K562 (cell line): ENCODE measurements at regions not wholly inside any gene's neighbourhood (a gene's known extent, or its start where the extent isn't known, plus 50 kb on each side); places are given as distances from the start of the nearest gene placed in this dataset.

Experiments used
- ILF3 ChIP-seq: fragments of 450-650 bp; IDR thresholded peaks from 2 replicates; pipeline ENCODE4 v1.6.1; 2018; ENCODE audit warnings: antibody characterized with exemption, mild to moderate bottlenecking, moderate library complexity, borderline replicate concordance
- MYC ChIP-seq, 2 experiments: fragments of 250-450 bp in 1 of 2; sonication (Bioruptor Pico) in 1 of 2; IDR thresholded peaks; 2 replicates each; pipeline versions ENCODE4 v1.5.1 to v1.6.1; 2012 to 2021; ENCODE audit warnings: low read depth in 2 of 2, borderline replicate concordance in 1 of 2, improper control_type of control experiment in 1 of 2, low read length in 1 of 2, mild to moderate bottlenecking in 1 of 2, moderate library complexity in 1 of 2
- RBM25 ChIP-seq: fragments of 200-400 bp; formaldehyde crosslinking; IDR thresholded peaks from 2 replicates; pipeline ENCODE4 v1.6.1; 2018; ENCODE audit warnings: low read length, low read depth, moderate library complexity; ENCODE audit not compliant: severe bottlenecking
- ZNF217 ChIP-seq: sonication (generic); formaldehyde crosslinking; IDR thresholded peaks from 2 replicates; pipeline ENCODE4 v1.8.0; 2022; ENCODE audit warnings: mild to moderate bottlenecking, missing genetic modification reagents
- TF ChIP-seq, protein P1 (sequence below): fragments of 450-650 bp; formaldehyde crosslinking; conservative IDR thresholded peaks from 2 replicates; pipeline ENCODE4 v1.4.0; 2022; ENCODE audit warnings: mild to moderate bottlenecking, missing genetic modification characterization
- TF ChIP-seq, protein P2 (sequence below): fragments of 450-650 bp; IDR thresholded peaks from 2 replicates; pipeline ENCODE4 v1.6.1; 2017; ENCODE audit warnings: antibody characterized with exemption, mild to moderate bottlenecking
- TF ChIP-seq, protein P3 (sequence below): fragments of 450-650 bp; IDR thresholded peaks from 2 replicates; pipeline ENCODE4 v1.6.1; 2016; ENCODE audit warnings: missing biosample characterization, missing genetic modification characterization

DNA sequence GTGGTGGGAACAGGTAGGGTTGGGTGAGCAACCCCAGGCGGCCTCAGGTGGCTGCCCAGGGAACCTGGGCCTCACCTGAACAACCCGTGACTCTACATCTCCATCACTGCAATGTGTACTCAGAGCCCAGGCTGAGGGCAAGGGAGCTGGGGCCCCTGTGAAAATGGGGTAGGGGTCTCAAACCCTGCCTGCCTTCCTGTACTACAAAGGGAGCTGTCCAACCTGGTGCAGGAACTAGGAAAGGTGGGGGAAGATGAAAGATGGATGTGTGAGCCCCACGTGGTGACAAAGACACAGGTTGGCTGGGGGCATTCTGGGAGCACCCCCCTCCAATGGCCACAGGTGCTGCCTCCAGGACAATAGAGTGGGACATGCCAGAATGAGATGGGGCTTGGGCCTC, 62.1 kb upstream of the SLC2A12 start (continued):
- TF ChIP-seq, protein P1, sequence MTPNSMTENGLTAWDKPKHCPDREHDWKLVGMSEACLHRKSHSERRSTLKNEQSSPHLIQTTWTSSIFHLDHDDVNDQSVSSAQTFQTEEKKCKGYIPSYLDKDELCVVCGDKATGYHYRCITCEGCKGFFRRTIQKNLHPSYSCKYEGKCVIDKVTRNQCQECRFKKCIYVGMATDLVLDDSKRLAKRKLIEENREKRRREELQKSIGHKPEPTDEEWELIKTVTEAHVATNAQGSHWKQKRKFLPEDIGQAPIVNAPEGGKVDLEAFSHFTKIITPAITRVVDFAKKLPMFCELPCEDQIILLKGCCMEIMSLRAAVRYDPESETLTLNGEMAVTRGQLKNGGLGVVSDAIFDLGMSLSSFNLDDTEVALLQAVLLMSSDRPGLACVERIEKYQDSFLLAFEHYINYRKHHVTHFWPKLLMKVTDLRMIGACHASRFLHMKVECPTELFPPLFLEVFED (CRISPR knock-in tag), result no peak
- no peak for TF ChIP-seq MYC (IDR thresholded peaks at IDR 0.05; ENCODE audit: low read depth, low read length)
- TF ChIP-seq MYC (CRISPR knock-in tag; IDR thresholded peaks at IDR 0.05; ENCODE audit: borderline replicate concordance, low read depth), result no peak
- TF ChIP-seq, protein P2, sequence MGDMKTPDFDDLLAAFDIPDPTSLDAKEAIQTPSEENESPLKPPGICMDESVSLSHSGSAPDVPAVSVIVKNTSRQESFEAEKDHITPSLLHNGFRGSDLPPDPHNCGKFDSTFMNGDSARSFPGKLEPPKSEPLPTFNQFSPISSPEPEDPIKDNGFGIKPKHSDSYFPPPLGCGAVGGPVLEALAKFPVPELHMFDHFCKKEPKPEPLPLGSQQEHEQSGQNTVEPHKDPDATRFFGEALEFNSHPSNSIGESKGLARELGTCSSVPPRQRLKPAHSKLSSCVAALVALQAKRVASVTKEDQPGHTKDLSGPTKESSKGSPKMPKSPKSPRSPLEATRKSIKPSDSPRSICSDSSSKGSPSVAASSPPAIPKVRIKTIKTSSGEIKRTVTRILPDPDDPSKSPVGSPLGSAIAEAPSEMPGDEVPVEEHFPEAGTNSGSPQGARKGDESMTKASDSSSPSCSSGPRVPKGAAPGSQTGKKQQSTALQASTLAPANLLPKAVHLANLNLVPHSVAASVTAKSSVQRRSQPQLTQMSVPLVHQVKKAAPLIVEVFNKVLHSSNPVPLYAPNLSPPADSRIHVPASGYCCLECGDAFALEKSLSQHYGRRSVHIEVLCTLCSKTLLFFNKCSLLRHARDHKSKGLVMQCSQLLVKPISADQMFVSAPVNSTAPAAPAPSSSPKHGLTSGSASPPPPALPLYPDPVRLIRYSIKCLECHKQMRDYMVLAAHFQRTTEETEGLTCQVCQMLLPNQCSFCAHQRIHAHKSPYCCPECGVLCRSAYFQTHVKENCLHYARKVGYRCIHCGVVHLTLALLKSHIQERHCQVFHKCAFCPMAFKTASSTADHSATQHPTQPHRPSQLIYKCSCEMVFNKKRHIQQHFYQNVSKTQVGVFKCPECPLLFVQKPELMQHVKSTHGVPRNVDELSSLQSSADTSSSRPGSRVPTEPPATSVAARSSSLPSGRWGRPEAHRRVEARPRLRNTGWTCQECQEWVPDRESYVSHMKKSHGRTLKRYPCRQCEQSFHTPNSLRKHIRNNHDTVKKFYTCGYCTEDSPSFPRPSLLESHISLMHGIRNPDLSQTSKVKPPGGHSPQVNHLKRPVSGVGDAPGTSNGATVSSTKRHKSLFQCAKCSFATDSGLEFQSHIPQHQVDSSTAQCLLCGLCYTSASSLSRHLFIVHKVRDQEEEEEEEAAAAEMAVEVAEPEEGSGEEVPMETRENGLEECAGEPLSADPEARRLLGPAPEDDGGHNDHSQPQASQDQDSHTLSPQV, result no peak
- TF ChIP-seq ILF3, result no peak
- TF ChIP-seq ZNF217 (CRISPR knock-in tag), result no peak
- TF ChIP-seq, protein P3, sequence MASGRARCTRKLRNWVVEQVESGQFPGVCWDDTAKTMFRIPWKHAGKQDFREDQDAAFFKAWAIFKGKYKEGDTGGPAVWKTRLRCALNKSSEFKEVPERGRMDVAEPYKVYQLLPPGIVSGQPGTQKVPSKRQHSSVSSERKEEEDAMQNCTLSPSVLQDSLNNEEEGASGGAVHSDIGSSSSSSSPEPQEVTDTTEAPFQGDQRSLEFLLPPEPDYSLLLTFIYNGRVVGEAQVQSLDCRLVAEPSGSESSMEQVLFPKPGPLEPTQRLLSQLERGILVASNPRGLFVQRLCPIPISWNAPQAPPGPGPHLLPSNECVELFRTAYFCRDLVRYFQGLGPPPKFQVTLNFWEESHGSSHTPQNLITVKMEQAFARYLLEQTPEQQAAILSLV, result no peak
- TF ChIP-seq RBM25, result no peak
- TF ChIP-seq, all 486 proteins: peak for 0
